ENCODE measurements at regions not wholly inside any gene's neighbourhood (a gene's known extent, or its start where the extent isn't known, plus 50 kb on each side); places are given as distances from the start of the nearest gene placed in this dataset.
"Not testable (repeated sequence)": the region's sequence is repeated elsewhere in the genome, so short reads cannot be mapped to it uniquely, and the experiment has no call there.

DNA sequence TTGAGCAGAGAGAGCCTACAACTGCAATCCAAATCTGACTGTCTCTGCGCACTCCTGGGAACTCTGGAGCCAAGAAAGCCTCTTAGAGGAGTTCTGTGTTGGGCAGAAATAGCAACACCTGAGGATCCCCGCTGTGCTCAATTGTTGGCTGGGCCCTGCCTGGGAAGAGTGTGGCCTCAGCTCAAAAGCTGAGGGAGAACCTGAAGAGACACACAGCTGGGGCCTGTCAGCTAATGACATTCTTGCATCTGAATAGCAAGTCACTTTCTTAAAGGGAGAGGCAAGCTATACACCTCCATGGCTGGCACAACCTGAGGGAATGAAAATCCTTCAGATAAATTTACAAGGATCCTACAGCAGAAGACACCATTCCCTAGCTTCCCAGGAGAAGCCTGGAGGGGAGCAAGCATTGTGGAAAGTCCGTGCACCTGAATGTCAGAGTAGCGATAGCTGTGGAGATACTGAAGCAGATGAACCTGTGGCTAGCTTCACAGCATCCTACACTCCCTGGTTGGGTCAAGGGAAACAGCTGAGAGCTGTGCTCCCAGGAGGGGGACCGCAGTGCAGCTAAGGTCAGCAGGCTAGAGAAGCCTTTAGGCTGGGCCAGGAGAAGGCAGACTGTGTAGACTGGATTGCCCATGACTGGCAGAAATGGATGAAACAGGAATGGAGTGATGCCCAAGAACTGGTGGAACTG is 159.9 kb upstream of the PFN2 start:
- ATAC-seq (ENCODE audit: low FRiP score): no peak
- TF ChIP-seq CTCF (IDR thresholded peaks at IDR 0.05): no peak
- DNase-seq (ENCODE audit: low spot score): no peak

DNA sequence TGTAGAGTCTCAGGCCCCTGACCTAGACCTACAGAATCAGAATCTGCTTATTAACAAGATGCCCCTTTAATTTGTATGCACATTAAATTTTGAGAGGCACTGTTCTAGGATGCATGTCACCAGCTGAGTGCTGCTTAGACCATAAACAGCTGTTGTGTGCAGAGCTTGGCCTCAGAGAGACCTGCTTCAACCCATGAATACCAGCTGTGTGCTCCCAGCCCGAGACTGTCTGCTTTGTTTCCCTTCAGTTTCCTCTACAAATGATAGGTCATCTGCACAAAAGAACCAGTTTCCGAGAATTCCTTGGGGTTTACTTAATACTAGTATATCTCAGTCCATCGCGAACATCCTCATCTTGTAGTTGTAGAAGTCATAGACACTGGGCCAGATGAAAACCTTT is 158.5 kb upstream of the PFN2 start:
- ATAC-seq (ENCODE audit: low FRiP score): no peak
- no peak for DNase-seq (ENCODE audit: low spot score)
- TF ChIP-seq CTCF (IDR thresholded peaks at IDR 0.05): no peak

DNA sequence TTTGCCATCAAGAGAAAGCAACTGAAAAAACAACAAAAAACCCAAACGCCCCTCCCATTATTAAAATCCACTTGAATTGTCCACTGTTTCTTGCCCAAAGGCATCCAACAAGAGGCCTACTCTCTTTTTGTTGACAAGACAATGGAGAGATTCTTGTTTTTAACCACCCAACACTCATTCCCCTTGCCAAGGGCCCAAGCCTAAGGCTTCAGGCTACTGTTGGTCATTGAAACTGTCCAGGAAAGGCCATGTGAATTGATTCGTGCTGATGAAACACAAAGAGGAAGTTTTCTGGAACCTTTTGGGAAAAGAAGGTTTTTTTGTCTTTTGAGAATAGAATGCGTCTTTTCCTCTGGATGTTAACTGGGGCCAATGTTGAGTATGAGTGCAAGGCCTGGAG is 157.4 kb upstream of the PFN2 start:
- DNase-seq (ENCODE audit: low spot score) (no peak), ATAC-seq (ENCODE audit: low FRiP score) (no peak)
- no peak for TF ChIP-seq CTCF (IDR thresholded peaks at IDR 0.05)

- no peak for TF ChIP-seq CTCF (IDR thresholded peaks at IDR 0.05)
Observed at GRCh38 chr3:150127011-150127490, 156.4 kb upstream of the PFN2 start.

DNA sequence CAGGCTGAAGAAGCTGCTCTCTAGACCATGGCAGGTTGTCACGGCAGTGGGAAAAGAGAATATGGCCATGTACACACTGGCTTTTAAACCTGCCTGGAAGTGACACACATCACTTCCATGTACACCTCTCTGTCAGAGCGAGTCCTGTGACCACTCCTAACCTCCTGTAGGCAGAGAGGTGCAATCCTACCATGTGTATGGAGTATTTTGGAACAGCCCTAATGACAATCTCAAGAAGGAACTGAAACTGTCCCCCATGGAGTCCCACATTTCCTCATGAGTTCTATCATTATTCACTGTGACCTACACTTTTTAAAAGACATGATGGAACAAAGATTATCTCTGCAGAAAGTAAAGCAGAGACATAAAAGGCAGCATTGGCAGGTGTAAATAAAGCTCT is 153.4 kb upstream of the PFN2 start:
- TF ChIP-seq CTCF (IDR thresholded peaks at IDR 0.05): no peak
- no peak for ATAC-seq (ENCODE audit: low FRiP score)
- DNase-seq (ENCODE audit: low spot score): no peak

More at GRCh38 chr3:150127011-150127490, 156.4 kb upstream of the PFN2 start:
- DNase-seq (ENCODE audit: low spot score) (no peak), ATAC-seq (ENCODE audit: low FRiP score) (no peak)

DNA sequence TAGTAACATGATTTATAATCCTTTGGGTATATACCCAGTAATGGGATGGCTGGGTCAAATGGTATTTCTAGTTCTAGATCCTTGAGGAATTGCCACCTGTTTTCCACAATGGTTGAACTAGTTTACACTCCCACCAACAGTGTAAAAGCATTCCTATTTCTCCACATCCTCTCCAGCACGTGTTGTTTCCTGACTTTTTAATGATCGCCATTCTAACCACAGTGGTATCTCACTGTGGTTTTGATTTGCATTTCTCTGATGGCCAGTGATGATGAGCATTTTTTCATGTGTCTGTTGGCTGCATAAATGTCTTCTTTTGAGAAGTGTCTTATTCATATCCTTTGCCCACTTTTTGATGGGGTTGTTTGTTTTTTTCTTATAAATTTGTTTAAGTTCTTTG is 152.6 kb upstream of the PFN2 start:
- ATAC-seq (ENCODE audit: low FRiP score); DNase-seq (ENCODE audit: low spot score): not testable (repeated sequence)

DNA sequence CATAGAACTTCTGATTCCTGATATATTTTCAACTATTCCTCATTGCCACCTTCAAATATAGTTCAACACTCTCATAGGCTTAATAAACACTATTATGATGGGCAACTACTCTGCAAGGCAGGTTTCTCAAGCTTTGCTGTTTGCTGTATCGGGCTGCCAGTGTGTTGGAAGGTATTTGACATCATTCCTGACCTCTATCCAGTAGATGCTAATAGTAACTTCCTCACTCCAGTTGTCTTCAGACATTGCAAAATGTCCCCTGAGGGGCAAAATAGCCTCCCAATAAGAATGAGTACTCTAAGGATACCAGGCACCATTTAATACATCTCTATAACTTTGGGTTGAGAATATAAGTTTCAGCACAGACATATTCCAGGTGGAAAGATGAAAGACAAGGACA is 147.5 kb upstream of the PFN2 start:
- DNase-seq (ENCODE audit: low spot score) (no peak), ATAC-seq (ENCODE audit: low FRiP score) (no peak)
- no peak for TF ChIP-seq CTCF (IDR thresholded peaks at IDR 0.05)

Measured in omental fat pad (tissue), 3 donors.